SIG-M5 treated with dmso at 0.1 percent for 504 hours (cell line): ENCODE measurements at regions not wholly inside any gene's neighbourhood (a gene's known extent, or its start where the extent isn't known, plus 50 kb on each side); places are given as distances from the start of the nearest gene placed in this dataset.

Experiments
- DNase-seq: peaks from one replicate; lab custom pipeline; 2025; ENCODE audit not compliant: unreplicated experiment; lab: John Stamatoyannopoulos, UW

DNA sequence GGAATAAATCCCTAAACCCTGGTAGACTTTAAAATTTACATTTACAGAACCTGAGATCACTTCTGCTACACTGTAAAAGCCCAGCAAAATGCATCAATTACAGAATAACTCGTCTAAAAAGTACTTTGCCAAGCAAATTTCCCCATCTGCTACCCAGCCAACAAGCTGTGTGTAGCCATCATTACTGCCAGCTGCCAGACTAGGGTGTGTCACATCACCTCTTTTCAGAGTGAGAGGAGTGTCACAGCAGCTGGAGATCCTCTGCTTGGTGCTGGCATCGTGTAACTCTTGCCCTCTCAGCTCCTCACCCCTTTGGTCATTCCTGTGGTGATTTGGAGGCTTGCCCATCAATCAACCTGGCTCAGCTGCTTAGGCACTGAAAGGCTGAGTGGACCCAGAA, 340.4 kb upstream of the MMADHC start:
- no peak for DNase-seq

DNA sequence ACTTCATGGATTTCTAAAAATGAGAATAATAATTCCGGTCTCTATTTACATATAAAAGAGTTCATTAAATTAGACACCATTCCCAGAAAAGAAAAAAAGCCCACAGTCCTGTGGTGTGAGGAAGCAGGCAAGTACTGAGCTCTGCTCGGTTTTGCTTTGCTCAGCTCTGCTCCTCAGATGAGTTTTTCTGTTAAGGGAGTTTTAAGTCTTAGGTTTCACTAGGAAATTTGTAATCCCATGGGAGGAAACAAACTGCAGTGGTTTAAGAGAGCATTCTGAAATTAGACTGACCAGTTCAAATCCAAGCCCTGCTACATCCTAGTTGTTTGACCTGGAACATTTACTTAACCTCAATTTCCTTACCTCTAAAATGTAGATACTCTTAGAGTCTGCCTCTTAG, 338.6 kb upstream of the MMADHC start:
- no peak for DNase-seq

DNA sequence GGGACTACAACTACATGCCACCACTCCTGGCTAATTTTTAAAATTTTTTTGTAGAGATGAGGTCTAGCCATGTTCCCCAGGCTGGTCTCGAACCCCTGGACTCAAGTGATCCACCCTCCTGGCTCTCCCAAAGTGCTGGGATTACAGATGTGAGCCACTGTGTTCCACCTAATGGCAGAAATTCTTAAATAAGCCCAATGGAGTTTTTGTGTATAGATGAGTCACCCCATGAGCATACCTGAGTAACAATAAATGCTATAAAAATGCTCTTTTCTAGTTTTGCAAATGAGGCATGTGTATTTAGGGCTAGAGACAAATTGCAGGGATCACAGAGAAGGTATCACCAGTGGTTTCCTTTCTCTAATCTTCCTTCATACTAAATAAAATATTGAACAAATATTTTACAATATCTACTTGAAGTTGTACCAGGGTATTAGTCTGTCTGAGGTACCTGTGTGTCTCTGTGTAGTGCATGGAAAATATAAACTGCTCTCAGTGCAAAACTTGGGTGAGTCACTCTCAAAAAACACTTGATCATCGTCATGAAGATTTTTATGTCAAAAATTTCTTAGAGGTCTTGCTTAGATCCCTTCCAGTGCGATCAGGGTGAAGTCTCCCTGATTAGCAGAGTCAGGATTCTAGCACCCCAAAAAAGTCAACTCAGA, 337.1 kb upstream of the MMADHC start:
- DNase-seq: no peak

DNA sequence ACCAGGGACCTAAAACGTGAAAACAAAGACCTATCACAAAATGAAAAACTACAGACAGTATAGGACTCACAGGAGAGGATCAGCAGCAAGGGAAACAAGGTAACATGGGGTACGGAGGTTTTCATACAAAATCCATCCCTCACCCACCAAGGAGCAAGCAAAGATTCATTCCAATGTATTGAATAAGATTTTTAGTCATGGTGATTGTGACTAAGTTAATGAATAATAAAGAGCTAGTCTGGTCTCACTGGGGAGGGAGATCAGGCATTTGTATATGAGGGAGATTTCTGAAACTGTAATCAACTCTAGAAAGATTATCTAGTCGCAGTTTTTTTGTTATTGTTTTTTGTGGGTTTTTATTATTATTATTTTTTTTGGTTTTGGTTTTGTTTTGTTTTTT, 336.5 kb upstream of the MMADHC start:
- DNase-seq: no peak

DNA sequence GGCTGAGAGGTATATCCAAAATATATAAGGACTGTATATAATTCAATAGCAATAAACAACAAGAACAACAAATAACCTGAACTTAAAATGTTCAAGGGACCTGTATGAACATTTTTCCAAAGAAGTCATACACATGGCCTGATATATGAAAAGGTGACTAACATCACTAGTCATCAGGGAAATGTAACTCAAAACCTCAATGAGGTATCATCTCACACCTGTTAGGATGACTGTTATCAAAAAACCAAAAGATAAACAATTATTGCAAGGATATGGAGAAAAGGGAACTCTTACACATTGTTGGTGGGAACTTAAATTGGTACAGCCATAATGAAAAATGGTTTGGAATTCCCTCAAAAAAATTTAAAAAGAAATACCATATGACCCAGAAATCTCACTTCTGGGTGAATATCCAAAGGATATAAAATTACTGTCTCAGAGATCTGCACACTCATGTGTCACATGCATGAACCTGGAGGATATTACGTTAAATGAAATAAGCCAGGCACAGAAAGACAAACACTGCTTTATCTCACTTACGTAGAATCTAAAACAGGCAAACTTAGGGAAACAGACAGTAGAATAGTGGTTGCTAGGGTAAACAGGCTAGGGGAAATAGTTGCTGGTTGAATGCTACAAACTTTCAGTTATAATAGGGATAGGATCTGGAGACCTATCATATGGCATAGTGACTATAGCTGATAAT, 334.5 kb upstream of the MMADHC start:
- DNase-seq: no peak

DNA sequence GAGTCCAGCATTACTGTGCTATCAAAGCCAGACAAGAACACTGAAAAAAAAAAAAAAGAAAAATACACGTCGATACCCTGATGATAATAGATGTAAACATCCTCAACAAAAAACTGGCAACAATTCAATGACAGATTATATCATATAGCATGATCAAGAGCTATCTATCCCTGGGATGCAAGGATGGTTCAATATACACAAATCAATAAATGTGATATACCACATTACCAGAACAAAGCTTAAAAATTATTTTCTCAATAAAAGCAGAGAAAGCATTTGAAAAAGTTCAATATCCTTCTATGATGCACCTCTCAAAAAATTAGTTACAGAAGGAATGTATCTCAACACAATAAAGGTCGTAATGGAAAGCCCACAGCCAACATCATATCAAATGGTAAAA, 332.8 kb upstream of the MMADHC start:
- DNase-seq: no peak

DNA sequence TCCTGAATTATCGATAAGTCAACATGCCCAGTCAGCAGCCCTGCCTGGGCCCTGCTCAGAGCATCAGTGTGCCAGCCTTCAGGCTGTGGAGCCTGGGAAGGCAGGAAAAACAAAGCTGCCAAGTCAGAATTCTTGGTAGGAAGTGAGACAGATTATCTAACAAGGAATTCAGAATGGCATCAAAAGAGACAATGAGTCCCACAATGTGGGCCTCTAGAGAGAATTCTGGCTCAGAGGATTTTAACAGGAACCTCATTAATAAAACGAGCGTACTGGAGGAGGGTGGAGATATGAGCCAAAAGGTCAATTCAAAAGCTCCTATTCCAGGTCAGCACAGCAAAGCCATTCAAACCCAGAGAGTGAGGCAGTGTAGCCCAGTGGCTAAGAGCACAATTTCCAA, 327.6 kb upstream of the MMADHC start:
- no peak for DNase-seq

DNA sequence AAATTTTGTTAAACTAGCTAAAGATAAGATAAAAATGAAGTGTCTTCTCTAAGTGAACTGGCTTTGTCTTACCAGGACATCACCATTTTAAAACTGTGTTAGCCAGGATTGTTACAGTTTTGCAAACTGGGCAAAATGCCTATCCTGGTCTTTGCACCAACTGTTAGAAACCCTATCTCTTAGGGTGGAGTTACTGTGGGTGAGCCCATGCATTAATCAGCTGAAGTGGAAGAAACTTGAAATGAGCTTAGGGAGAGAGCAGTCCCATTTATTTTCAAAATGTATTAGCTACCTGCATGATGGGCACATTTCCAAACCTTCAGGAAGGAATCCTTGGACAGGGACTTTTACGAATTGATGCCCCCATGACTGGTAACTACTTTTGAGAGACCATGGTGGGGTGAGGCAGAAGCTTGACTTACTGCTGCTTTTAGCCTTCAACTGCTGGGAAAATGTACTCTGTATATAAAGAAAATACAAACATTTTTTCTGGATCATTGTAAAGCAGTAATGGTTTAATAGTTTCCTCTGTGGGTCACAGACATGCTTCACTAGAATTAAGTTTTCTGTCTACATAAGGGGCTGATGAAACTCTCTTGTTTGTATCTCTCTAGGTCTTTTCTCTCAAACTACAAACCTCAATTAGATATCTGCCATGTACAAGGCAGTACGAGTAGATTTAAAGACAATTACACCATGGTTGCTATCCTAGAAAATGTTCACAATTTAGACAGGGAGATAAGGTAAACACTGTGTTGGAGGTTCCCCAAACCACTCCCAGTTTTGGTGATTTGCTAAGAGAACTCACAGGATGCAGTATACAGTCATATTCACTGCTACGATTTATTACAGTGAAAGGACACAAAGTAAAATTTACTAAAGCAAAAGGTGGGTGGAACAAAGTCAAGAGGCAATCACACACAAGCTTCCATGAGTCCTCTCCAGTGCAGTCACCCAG, 321.4 kb upstream of the MMADHC start:
- no peak for DNase-seq

DNA sequence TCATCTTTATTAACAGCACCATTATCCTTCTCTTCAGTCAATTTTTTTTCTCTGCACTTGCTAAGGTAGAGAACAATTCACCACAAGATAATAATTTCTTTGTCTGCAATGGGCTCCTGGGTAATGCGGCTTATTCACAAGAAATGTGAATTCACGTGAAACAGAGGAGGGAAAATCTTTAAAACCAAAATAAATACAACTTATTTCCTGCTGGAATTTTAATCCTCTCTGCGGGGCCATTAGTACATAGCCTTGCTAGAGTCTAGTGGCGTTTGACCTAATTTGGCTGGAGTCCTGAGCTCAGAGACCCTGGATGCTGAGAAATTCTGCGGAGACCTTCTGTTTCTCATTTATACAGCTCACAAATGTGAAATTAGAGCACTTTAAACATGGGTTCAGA, 319.3 kb upstream of the MMADHC start:
- no peak for DNase-seq

DNA sequence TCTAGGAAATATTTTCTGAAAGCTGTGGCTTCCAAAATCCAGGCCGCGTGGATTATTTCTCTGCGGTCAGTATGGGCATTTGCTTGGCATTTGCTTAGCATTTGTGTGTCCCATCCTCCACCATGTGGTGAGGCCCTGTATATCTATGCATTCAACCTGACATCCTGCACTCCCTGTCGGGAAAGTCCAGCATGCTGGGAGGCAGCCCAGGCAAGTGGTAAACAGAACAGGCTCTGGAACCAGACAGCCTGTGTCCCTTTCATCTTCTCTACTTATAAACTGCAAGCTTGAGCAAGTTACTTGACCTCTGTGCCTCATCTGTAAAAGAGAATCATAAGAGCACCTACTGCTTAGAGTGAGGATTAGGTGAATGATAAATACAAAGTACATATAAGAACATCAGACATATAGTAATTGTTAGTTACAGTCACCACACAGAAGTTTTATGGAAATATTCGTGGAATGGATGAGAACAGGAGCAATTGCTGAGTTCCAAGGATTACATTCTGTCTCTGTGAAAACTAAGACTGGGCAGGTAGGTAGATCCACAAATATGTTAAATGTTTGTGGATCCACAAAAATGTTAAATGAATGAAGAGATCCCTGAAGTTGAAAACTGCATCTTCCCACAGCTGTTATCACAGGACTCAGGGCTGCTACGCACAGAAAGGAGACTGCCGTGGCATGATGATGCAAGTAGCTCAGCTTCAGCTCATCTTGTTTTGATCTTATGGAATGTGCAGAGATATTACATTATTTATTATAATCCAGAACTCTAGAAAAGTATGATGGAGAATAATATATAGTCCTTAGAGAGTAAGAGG, 317.0 kb upstream of the MMADHC start:
- DNase-seq: no peak

DNA sequence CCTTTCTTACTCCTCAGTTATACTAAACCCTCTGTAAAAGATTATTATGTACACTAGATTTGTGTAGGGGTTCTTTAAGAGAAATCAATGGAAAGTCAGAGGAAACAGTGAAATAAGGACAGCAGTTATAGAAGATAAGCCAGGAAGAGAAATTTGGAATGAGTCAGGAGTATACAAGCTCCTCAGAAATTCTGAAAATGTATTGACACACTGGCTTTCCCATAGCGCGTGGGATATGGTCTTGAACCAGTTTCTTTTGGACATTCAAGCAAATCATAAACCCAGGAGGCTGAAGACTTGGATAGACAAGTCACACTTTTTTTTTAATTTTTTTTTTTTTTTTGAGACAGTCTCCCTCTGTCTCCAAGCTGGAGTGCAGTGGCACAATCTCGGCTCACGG, 316.1 kb upstream of the MMADHC start:
- DNase-seq: no peak

DNA sequence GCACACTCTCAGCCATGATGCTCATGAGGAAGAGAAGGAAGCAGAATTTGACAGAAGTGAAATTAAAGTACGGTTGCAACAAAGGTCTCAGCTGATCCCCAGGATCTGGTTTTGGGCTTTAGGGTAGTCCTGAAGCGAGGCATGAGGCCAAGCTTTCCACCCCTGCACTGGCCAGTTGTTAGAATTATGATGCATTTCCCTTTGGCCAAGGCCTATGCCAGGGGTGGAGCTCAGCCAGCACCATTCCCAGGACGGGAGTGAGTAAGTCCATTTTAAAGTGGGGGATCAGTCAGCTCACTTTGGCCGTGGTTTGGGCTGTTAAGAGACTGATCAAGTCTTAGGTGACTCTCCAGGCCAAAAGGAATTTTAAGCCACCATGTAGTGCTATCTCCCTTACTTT, 314.5 kb upstream of the MMADHC start:
- no peak for DNase-seq

DNA sequence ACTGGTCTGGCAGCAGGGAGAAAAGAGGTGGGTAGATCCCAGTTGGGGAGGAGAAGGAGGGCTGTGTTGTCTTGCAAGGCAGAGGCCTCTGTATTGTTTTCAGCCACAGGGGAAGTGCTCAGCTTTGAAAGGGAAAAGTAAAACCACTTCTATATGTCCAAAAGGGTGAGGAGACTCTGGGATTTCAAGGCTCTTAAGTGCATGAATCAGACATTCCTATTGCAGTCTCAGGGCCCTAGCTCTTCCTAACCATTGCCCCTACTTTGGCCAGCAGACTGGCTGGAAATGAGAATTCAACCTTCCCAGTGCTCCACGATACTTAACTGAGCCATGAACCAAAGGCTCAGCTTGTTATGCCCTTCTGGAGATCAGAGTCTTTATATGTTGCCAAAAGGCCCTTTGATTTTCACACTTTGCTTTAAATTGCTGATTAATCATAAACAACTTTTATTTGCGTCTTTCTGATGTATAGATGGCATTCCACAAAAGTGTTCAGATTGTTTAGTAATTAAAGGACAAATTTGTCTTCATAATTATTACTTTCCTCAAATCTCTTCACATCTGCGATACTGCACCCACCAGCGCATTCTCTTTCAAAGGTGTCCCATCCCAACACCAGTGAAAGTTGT, 313.8 kb upstream of the MMADHC start:
- DNase-seq: no peak

DNA sequence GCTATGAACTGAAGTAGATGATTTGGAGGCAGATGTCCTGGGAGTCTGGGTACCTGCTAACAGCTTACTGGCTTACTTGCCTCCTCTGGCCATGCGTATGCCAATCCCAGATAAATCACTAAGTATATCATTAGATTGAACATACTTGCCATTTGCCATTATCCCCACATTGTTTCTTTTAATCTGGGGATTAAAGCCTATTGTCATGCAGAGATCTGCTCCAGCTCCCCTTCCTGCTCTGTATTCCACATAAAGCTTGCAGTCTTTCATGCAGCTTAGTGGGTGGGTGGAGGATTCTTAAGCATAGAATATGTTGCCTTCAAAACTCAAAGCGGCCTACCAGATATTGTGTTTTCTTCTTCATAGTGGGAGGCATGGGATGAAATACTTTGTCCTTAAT, 311.8 kb upstream of the MMADHC start:
- DNase-seq: no peak

DNA sequence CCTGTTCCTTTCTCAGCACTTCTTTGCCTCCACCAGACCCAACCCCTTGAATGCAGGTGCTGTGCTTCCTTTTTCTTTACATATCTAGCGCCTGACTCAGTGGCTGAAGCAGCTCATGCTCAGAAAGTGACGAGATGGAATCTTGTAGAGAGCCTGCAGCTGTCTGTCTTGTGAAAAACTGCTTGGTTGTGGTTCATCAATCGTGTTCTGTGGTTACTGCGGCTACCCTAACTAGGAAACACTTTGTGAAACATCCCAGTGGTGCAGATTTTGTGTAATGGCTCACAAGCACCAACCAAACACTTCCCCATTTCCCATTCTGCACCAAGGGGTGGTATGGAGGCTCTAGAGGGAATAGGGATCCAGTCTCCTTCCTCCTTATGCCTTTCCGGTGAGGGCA, 307.2 kb upstream of the MMADHC start:
- peak; percentile 35 for DNase-seq

DNA sequence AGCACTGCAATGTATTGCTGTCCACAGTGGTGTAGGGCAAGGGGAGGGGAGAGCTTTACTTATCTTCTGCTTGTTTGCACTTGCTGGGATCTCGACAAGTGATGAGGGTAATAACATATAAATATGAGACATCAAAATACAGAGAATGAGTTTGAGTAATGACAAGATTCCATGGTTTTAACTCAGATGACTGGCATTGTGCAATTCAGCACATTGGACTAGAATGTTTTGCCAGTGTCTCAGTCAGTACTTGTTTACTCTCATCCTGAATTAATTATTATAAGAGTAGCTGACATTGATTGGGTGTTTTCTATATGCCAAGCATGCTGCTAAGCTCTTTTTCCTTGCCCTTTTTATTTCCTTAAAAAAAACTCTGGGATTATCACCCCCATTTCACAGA, 306.7 kb upstream of the MMADHC start:
- no peak for DNase-seq

DNA sequence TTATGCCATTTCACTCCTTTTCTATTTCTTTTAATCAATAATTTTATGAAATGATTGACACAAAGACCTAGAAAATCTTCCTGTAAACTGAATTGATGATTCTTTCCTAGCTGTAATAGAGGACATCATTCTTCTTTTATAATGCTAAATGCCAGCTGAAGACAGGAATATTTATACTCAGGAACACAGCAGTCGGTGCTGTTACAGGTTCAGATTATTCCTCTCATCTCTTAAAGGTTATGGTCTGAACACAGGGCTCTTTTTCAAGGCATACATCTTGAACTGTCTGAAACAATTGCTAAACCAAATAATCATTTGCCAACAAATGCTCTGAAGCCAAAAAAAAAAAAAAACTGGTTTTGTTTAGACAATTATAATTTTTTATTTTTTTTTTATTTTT, 305.0 kb upstream of the MMADHC start:
- no peak for DNase-seq

DNA sequence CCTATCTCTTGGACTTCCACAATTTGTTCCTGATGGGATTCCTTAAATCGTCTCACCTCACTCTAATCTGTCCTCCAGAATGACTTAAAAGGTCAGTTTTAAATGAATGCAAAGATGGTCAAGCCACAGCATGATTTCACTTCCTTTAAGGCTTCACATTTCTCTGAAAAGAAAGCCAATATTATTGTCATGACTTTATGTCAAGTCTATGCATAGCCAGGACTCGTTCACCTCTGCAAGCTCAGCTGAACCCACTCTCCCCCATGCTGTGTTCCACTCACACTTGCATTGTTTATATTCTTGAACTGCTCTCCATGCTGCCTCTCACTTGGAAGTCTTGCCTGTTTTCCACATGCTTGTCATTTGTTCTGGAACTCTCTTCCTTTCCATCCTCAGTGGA, 298.4 kb upstream of the MMADHC start:
- DNase-seq: no peak

DNA sequence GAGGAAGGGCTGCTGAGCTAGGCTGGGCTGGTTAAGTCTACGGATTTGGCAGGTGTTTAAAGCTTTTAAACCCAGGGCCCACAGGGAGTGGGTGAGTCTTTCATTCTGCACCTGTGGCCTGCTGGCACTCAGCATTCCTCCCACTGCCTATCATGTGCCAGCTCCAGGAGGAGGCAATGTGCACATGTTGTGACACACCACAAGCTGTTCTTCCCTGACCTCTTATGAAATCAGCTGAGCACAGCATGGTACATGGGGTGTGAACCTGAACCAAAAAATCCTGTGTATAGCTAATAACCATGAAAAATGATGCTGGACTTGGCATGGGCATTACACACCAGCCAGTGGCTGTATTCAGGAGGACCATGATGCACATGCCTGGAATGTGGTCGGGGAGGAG, 297.9 kb upstream of the MMADHC start:
- no peak for DNase-seq

DNA sequence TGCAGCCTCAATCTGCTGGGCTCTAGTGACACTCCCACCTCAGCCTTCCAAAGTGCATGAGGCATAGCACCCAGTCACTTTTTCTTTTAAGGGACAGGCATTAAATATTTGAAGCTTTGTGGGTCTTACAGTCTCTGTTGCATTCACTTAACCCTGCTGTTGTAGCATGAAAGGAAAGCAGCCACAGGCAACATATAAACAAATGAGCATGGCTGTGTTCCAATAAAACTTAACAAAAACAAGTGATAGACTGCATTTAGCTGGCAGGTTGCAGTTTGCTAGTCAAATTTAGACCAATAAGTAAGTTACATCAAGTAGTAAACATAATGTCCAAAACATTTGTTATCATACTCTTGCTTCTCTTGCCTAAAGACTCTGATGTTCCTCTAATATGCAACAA, 297.3 kb upstream of the MMADHC start:
- no peak for DNase-seq

DNA sequence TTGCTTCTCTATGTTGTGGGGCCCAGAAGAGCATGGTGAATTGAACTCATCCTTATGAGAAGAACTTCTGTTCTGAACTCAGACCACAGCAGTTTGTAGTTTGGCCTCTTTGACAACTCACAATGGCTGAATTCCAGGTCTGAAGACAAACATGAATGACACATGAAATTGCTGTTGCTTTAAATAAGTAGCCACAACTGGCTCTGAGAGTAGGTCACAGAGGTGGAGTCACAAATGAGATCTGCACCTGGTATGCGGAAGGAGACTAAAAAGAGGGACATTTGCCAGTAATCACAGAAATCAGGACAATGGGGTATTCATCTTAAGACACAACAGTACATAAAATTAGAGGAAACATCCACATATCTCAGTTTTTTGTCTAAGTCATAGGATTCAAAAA, 290.3 kb upstream of the MMADHC start:
- no peak for DNase-seq
